ENCODE measurements at regions not wholly inside any gene's neighbourhood (a gene's known extent, or its start where the extent isn't known, plus 50 kb on each side); places are given as distances from the start of the nearest gene placed in this dataset.
"Not testable (repeated sequence)": the region's sequence is repeated elsewhere in the genome, so short reads cannot be mapped to it uniquely, and the experiment has no call there.

- Histone ChIP-seq H3K36me3 (ENCODE audit: control insufficient read depth, insufficient read depth, low read length) (no peaks in the 10 kb centered on the region), H3K9me3 (ENCODE audit: control insufficient read depth, low read depth, low read length) (peaks cover 4% of the 10 kb centered on the region), H3K4me1 (ENCODE audit: control insufficient read depth, insufficient read depth, low read length) (no peaks in the 10 kb centered on the region), H3K4me3 (ENCODE audit: low read length) (no peak overlapping the region), H3K27ac (ENCODE audit: low read length) (no peak overlapping the region), H3K27me3 (ENCODE audit: control insufficient read depth, insufficient read depth, low read length) (no peaks in the 10 kb centered on the region)
- no CpG with 5 or more reads among the region's 2 CpGs for WGBS (ENCODE audit: insufficient coverage, low lambda C conversion rate)
- no peak for DNase-seq
Measured at GRCh38 chr2:107137706-107138105, 251.7 kb upstream of the ST6GAL2 start.

DNA sequence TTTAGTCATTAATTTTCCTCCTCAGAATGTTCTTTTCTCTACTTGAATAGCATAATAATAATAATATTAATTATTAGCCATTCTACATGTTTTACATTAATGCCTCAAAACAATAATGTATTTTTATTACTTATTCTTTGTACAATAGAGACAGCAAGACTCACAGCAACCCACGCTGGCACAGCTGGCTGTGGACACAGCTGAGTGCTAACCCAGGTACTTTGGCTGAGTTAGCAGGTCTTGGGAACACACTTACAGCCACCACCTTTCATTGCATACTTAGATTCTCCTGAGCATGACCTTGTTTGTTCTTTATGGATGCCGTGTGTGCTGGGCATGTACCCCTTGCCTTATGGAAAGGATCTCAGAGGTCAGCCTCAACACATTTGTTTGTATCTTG is 260.2 kb upstream of the ST6GAL2 start:
- H3K4me3 ChIP-seq (ENCODE audit: low read length), result no peak overlapping the region
- H3K27me3 ChIP-seq (ENCODE audit: control insufficient read depth, insufficient read depth, low read length), result no peaks in the 10 kb centered on the region
- no peaks in the 10 kb centered on the region for H3K4me1 ChIP-seq (ENCODE audit: control insufficient read depth, insufficient read depth, low read length)
- H3K36me3 ChIP-seq (ENCODE audit: control insufficient read depth, insufficient read depth, low read length), result no peaks in the 10 kb centered on the region
- DNase-seq, result no peak
- H3K9me3 ChIP-seq (ENCODE audit: control insufficient read depth, low read depth, low read length), result no peaks in the 10 kb centered on the region
- no CpG with 5 or more reads among the region's 2 CpGs for WGBS (ENCODE audit: insufficient coverage, low lambda C conversion rate)
- no peak overlapping the region for H3K27ac ChIP-seq (ENCODE audit: low read length)

DNA sequence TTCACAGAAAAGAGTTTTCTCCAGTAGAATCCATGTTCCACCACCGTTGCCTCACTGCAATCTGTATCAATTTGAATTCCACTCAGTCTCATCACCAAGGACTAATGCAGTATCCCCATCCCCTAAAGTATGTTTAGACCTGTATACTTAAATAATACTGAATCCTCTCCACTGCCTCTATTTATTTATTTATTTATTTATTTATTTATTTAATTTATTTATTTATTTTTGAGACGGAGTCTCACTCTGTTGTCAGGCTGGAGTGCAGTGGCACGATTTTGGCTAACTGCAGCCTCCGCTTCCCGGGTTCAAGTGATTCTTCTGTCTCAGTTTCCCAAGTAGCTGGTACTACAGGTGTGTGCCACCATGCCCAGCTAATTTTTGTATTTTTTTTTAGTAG is 260.7 kb upstream of the ST6GAL2 start:
- WGBS (ENCODE audit: insufficient coverage, low lambda C conversion rate), result 89% methylated on average over 3 of the region's 5 CpGs
- not testable (repeated sequence) for H3K27ac ChIP-seq (ENCODE audit: low read length); H3K9me3 ChIP-seq (ENCODE audit: control insufficient read depth, low read depth, low read length); H3K27me3 ChIP-seq (ENCODE audit: control insufficient read depth, insufficient read depth, low read length); H3K4me1 ChIP-seq (ENCODE audit: control insufficient read depth, insufficient read depth, low read length); H3K36me3 ChIP-seq (ENCODE audit: control insufficient read depth, insufficient read depth, low read length); DNase-seq; H3K4me3 ChIP-seq (ENCODE audit: low read length)

- H3K36me3 ChIP-seq (ENCODE audit: control insufficient read depth, insufficient read depth, low read length), result no peaks in the 10 kb centered on the region
- H3K4me3 ChIP-seq (ENCODE audit: low read length), result no peak overlapping the region
- H3K27me3 ChIP-seq (ENCODE audit: control insufficient read depth, insufficient read depth, low read length), result no peaks in the 10 kb centered on the region
- no CpG with 5 or more reads among the region's 3 CpGs for WGBS (ENCODE audit: insufficient coverage, low lambda C conversion rate)
- H3K4me1 ChIP-seq (ENCODE audit: control insufficient read depth, insufficient read depth, low read length), result no peaks in the 10 kb centered on the region
- no peak overlapping the region for H3K27ac ChIP-seq (ENCODE audit: low read length)
- no peaks in the 10 kb centered on the region for H3K9me3 ChIP-seq (ENCODE audit: control insufficient read depth, low read depth, low read length)
- no peak for DNase-seq
Measured at GRCh38 chr2:107148055-107148454, 262.1 kb upstream of the ST6GAL2 start.

GRCh38 chr2:107148496-107148895 is 262.5 kb upstream of the ST6GAL2 start:
- Histone ChIP-seq H3K4me3 (ENCODE audit: low read length) (no peak overlapping the region), H3K4me1 (ENCODE audit: control insufficient read depth, insufficient read depth, low read length) (no peaks in the 10 kb centered on the region), H3K9me3 (ENCODE audit: control insufficient read depth, low read depth, low read length) (no peaks in the 10 kb centered on the region), H3K36me3 (ENCODE audit: control insufficient read depth, insufficient read depth, low read length) (no peaks in the 10 kb centered on the region), H3K27ac (ENCODE audit: low read length) (no peak overlapping the region), H3K27me3 (ENCODE audit: control insufficient read depth, insufficient read depth, low read length) (no peaks in the 10 kb centered on the region)
- no peak for DNase-seq
- WGBS (ENCODE audit: insufficient coverage, low lambda C conversion rate), result 75% methylated on average over 2 of the region's 3 CpGs

GRCh38 chr2:107160640-107161239 is 274.8 kb upstream of the ST6GAL2 start:
- no peak overlapping the region for H3K4me3 ChIP-seq (ENCODE audit: low read length)
- H3K27me3 ChIP-seq (ENCODE audit: control insufficient read depth, insufficient read depth, low read length), result no peaks in the 10 kb centered on the region
- WGBS (ENCODE audit: insufficient coverage, low lambda C conversion rate), result 87% methylated on average over 3 of the region's 5 CpGs
- no peak overlapping the region for H3K27ac ChIP-seq (ENCODE audit: low read length)
- no peaks in the 10 kb centered on the region for H3K4me1 ChIP-seq (ENCODE audit: control insufficient read depth, insufficient read depth, low read length)
- no peaks in the 10 kb centered on the region for H3K9me3 ChIP-seq (ENCODE audit: control insufficient read depth, low read depth, low read length)
- no peak for DNase-seq
- H3K36me3 ChIP-seq (ENCODE audit: control insufficient read depth, insufficient read depth, low read length), result no peaks in the 10 kb centered on the region

GRCh38 chr2:107168141-107168540 is 282.2 kb upstream of the ST6GAL2 start:
- no CpG with 5 or more reads among the region's 5 CpGs for WGBS (ENCODE audit: insufficient coverage, low lambda C conversion rate)
- no peaks in the 10 kb centered on the region for H3K4me1 ChIP-seq (ENCODE audit: control insufficient read depth, insufficient read depth, low read length)
- H3K9me3 ChIP-seq (ENCODE audit: control insufficient read depth, low read depth, low read length), result no peaks in the 10 kb centered on the region
- H3K27me3 ChIP-seq (ENCODE audit: control insufficient read depth, insufficient read depth, low read length), result no peaks in the 10 kb centered on the region
- DNase-seq, result no peak
- no peak overlapping the region for H3K4me3 ChIP-seq (ENCODE audit: low read length)
- no peak overlapping the region for H3K27ac ChIP-seq (ENCODE audit: low read length)
- no peaks in the 10 kb centered on the region for H3K36me3 ChIP-seq (ENCODE audit: control insufficient read depth, insufficient read depth, low read length)

DNA sequence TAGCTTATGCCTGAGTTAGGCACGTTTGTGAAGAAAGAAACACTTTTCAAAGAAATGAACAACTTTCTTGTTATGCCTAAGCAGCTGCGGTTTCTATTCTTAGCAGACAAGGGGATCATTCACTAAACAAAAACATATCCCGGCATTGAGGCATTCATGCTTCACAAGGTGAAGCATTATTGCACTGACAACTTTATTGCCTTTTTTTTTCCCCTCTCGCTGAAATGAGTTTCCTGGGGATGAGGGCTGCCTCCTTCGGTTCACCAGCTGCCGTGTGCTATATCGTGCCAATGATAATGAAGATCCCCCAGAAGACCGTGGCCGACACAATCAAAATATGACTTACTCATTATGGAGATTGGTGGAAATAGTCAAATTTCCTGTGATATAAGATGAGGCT is 288.2 kb upstream of the ST6GAL2 start:
- Histone ChIP-seq H3K4me1 (ENCODE audit: control insufficient read depth, insufficient read depth, low read length) (no peaks in the 10 kb centered on the region), H3K4me3 (ENCODE audit: low read length) (no peak overlapping the region), H3K27me3 (ENCODE audit: control insufficient read depth, insufficient read depth, low read length) (no peaks in the 10 kb centered on the region), H3K36me3 (ENCODE audit: control insufficient read depth, insufficient read depth, low read length) (no peaks in the 10 kb centered on the region), H3K9me3 (ENCODE audit: control insufficient read depth, low read depth, low read length) (no peaks in the 10 kb centered on the region), H3K27ac (ENCODE audit: low read length) (no peak overlapping the region)
- 60% methylated on average over 1 of the region's 9 CpGs for WGBS (ENCODE audit: insufficient coverage, low lambda C conversion rate)
- no peak for DNase-seq

DNA sequence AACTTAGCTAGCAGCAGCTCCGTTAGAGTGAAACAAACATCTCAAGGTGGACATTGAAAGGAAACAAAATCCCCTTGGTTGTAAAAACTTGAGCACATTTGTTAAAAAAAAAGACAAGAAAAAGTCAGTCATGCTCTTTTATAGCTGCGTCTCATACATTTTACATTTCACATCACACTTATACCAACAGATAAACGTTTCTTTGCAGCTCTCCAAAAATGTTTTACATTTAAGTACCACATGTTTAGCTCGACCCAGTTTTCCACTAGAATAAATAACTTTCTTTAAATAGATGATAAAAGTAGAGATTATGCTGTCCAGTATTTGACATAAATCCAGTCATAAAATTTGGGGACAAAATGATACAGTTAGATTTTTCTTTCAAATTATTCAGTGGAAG is 297.0 kb upstream of the ST6GAL2 start:
- no peaks in the 10 kb centered on the region for H3K9me3 ChIP-seq (ENCODE audit: control insufficient read depth, low read depth, low read length)
- H3K4me3 ChIP-seq (ENCODE audit: low read length), result no peak overlapping the region
- WGBS (ENCODE audit: insufficient coverage, low lambda C conversion rate), result 84% methylated on average over 4 of the region's 4 CpGs
- DNase-seq, result no peak
- no peak overlapping the region for H3K27ac ChIP-seq (ENCODE audit: low read length)
- H3K27me3 ChIP-seq (ENCODE audit: control insufficient read depth, insufficient read depth, low read length), result no peaks in the 10 kb centered on the region
- H3K36me3 ChIP-seq (ENCODE audit: control insufficient read depth, insufficient read depth, low read length), result no peaks in the 10 kb centered on the region
- no peaks in the 10 kb centered on the region for H3K4me1 ChIP-seq (ENCODE audit: control insufficient read depth, insufficient read depth, low read length)

DNA sequence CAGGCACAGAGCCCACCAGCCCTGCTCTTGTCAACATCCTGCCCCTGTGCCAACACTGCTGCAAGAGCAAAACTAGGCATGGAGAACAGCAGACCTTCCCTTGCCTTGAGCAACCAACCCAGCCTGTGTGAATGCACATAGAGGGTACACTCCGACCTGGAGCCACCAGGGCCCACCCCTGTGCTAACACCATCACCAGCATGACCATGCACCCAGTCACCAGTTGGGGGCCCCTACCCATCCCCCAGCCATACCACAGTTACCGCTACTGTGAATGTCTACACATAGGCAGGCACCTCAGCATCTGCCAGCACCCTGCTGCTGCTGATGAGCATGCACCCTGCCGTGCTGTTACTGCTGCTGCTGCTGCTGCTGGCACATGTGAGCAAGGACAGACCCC is 301.9 kb upstream of the ST6GAL2 start:
- H3K4me3 ChIP-seq (ENCODE audit: low read length), result no peak overlapping the region
- no peaks in the 10 kb centered on the region for H3K4me1 ChIP-seq (ENCODE audit: control insufficient read depth, insufficient read depth, low read length)
- no CpG with 5 or more reads among the region's 3 CpGs for WGBS (ENCODE audit: insufficient coverage, low lambda C conversion rate)
- H3K36me3 ChIP-seq (ENCODE audit: control insufficient read depth, insufficient read depth, low read length), result no peaks in the 10 kb centered on the region
- H3K9me3 ChIP-seq (ENCODE audit: control insufficient read depth, low read depth, low read length), result no peaks in the 10 kb centered on the region
- no peaks in the 10 kb centered on the region for H3K27me3 ChIP-seq (ENCODE audit: control insufficient read depth, insufficient read depth, low read length)
- no peak overlapping the region for H3K27ac ChIP-seq (ENCODE audit: low read length)
- DNase-seq, result no peak

DNA sequence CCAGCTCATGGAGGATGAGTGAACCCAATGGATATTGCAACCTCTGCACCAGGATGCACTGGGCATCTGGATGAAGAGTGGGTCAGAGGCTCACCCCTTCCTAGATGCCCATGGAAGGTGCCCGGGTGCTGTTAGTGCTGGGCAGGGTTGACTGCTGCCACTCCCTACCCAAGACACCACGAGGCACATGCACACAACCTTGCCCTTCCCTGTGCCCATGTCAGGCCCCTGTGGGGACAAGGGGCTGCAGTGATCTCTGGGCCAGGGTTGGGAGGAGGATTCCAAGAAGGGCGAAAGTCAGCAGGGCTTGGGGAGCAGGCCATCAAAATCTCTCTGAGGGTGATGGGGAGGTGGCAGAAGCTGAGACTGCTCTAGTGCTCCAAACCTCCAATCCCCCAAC is 309.7 kb upstream of the ST6GAL2 start:
- no CpG with 5 or more reads among the region's 3 CpGs for WGBS (ENCODE audit: insufficient coverage, low lambda C conversion rate)
- DNase-seq, result no peak
- Histone ChIP-seq H3K27ac (ENCODE audit: low read length) (no peak overlapping the region), H3K4me1 (ENCODE audit: control insufficient read depth, insufficient read depth, low read length) (no peaks in the 10 kb centered on the region), H3K4me3 (ENCODE audit: low read length) (no peak overlapping the region), H3K27me3 (ENCODE audit: control insufficient read depth, insufficient read depth, low read length) (no peaks in the 10 kb centered on the region), H3K36me3 (ENCODE audit: control insufficient read depth, insufficient read depth, low read length) (no peaks in the 10 kb centered on the region), H3K9me3 (ENCODE audit: control insufficient read depth, low read depth, low read length) (no peaks in the 10 kb centered on the region)

Measured in large intestine (tissue), 3 donors.